GM19351 (cell line): ENCODE measurements at regions not wholly inside any gene's neighbourhood (a gene's known extent, or its start where the extent isn't known, plus 50 kb on each side); places are given as distances from the start of the nearest gene placed in this dataset.
"Not testable (repeated sequence)": the region's sequence is repeated elsewhere in the genome, so short reads cannot be mapped to it uniquely, and the experiment has no call there.

Experiments used
- ATAC-seq: cut with Tn5 transposase; IDR thresholded peaks from one replicate; pipeline ENCODE4 v1.9.1; 2021; ENCODE audit warnings: mild to moderate bottlenecking, moderate library complexity; ENCODE audit not compliant: unreplicated experiment

DNA sequence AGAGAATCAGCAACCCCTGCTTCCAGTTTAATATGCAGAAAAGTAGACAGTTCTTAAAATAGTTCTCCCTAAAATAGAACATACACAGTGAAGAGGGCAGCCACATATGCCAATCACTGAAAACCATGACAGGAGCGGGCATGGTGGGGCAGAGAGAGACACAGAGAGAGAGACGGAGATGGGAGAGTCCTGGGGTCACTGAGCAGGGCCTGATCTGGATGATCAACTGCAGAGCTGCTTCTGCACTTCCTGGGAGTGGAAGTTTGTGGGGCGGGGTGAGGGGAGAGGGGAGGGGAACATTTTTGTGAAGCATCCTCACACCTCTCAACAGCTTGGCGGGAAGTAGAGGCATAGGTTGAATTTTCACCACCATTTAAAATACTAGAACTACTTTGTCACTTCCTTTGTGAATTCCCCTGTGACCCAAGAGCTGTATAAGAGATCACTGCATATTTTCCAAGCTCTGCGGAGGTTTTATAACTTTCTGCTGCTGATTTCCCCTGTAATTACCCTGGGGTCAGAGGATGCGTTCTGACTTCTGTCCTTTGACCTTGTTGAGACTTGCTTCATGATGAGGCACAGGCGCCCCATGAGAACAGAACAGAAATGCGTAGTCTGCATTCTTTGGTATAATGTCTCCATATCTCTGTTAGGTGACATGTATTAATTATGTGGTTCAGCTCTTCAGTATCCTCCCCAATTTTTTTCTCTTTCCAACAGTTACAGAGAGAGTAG is 419.4 kb downstream of the BRD1 start:
- ATAC-seq = no peak

DNA sequence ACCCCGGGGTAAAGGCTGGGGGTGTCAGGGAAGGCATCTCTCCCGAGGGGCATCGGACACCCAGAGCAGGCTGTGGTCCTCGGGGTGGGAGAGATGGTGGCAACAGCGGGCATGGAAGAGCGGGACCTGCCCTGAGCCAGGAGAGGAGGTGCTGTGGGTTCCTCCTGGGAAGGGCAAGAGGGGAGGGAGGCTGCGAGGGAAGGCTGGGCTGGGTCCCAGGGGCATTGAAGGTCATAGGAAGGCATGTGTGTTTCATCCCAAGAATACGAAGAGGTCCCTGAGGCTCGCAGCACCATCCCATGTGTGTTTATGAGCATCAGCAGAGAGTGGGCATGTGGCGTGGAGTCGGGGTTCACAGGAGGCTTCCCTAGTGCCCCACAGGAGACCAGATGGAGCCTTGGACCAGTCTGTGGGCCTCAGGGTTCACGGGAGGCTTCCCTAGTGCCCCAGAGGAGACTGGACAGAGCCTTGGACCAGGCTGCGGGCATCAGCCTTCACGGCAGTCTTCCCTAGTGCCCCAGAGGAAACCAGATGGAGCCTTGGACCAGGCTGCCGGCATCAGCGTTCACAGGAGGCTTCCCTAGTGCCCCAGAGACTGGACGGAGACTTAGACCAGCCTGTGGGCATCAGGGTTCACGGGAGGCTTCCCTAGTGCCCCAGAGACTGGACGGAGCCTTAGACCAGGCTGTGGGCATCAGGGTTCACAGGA is 420.6 kb downstream of the BRD1 start:
- ATAC-seq = no peak

- ATAC-seq = no peak
Measured at GRCh38 chr22:49406047-49406650, 421.5 kb downstream of the BRD1 start.

- no peak for ATAC-seq
Measured at GRCh38 chr22:49405590-49405989, 422.1 kb downstream of the BRD1 start.

GRCh38 chr22:49404576-49405241 is 423.0 kb downstream of the BRD1 start:
- ATAC-seq = no peak

GRCh38 chr22:49404020-49404419 is 423.7 kb downstream of the BRD1 start:
- no peak for ATAC-seq

- no peak for ATAC-seq
Measured at GRCh38 chr22:49403102-49403501, 424.6 kb downstream of the BRD1 start.

DNA sequence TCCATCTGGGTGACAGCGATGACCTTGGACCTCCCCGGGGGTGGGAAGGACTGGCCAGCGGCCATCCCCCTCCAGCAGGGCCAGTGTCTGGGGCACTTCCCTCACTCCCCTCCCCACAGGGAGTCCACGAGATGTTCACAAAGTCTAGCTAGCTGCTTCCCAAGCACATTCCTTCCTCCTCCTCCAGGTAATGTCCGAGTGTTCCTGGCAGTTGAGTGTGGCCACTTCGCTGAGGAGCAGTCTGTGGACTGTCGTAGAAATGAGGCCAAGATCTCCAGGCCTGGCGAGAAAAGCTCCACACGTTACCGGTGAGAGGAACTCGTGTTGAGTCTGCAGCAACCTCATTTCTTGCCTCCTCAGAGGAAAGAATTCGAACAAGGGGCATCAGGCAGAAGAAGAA is 425.5 kb downstream of the BRD1 start:
- ATAC-seq = no peak

DNA sequence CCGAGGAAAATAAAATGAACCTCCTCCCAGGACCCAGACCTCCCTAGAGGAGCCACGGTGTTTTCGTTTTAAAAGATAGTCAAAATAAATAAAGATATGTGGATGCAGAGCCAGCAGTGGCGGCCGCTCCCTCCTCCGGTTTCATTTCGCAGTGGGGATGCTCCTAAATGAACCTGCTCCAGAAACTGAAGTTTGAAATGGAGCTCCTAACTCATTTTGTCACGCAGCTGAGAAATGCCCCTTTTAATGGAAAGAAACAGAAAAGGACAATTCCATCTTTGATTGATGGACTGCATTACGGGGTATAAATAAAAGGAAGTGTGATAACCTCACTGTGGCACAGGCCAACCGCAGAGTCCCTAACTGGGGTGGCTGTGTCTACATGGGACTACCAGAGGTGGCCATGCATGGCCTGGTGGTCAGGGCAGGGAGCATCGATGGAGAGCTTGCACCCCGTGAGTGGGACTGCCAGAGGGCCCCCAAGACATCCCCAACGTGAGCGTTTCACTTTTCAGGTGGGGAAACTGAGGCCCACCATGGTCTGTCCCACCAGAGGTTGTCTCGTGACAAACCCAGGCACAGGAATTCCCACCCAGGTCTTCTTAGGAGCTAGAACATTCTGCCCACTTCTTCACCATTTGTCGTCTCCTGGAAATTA is 426.6 kb downstream of the BRD1 start:
- ATAC-seq = no peak

- ATAC-seq = no peak
Measured at GRCh38 chr22:49400136-49400940, 427.3 kb downstream of the BRD1 start.

DNA sequence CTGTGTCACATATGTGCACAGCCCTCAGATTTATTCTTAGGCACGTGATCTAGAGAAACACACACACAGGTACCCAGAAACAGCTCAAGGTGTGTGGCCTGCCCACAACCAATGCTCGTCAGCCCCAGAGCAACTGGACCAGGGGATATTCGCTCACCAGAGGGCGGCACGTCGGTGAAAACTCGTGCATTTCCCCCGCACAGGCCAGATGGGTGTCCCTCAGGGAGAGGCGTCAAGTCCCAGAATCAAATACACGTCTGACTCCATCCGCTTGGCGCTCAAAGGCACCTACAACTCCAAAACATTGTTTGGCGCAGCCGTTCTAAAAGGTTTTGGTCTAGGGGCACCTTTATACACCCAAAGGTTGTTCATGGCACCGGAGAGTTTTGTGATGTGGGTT is 429.0 kb downstream of the BRD1 start:
- no peak for ATAC-seq

- ATAC-seq = no peak
Measured at GRCh38 chr22:49398115-49398514, 429.6 kb downstream of the BRD1 start.

- no peak for ATAC-seq
Measured at GRCh38 chr22:49396817-49397216, 430.9 kb downstream of the BRD1 start.

- ATAC-seq = no peak
Measured at GRCh38 chr22:49395617-49396016, 432.1 kb downstream of the BRD1 start.

DNA sequence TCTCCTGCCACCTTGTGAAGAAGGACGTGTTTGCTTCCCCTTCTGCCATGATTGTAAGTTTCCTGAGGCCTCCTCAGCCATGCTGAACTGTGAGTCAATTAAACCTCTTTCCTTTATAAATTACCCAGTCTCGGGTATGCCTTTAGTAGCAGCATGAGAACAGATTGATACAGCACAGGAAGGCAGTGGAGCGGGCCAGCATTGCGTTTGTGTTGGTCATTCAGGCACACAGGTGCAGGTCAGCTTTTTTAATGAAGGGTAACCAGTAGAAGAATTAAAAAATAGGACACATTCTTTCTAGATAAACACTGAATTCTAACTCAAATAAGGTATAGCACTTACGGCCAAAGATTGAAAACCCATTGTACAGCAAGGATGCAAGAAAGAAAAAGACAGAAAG is 432.6 kb downstream of the BRD1 start:
- ATAC-seq = not testable (repeated sequence)

DNA sequence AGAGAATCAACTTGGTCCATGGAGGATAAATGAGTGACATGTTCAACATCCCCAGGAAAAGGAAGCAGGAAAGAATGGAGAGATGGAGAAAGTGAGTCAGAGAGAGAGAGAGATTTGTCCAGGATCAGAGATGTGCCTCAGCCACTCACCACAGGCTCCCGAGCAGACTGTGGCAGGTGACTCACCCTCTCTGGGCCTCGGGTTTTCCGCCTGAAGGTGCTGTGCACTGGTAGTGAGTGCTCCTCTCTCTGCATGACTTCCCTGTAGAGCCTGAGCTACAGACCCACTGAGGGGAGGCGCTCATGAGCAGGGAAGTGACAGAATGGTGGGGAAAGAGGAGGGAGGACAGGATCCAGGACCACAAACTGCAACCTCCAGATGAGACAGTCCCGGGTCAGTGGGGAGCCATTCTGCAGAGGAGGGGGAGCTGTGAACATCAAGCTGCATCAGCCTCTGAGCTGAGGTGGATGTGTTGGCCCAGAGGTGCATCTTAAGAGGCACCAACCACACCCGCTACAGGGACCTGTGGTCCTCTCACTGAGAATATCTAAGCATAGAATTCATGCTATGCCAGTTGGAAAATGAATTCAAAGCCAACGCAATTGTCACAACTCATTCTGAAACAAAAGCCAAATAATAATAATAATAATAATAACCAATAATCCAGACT is 433.4 kb downstream of the BRD1 start:
- no peak for ATAC-seq

DNA sequence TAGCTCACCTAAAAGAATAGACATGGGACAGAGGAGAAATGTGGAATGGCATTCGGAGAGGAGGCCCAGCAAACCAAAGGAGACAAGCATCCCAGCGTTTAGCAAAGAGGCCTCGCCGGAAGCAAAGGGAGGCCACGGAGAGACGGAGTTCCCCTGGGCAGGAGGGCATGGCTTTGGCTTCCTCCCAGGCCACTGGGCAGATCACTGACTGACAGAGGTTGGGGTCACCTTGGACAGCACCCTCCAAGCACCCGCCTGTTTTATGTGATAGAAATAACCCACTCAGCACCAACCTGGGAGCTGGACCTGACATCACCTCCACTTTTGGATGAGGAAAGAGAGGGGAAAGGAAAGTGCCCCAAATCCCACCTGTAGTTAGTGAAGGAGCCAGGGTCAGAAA is 434.1 kb downstream of the BRD1 start:
- ATAC-seq = no peak

DNA sequence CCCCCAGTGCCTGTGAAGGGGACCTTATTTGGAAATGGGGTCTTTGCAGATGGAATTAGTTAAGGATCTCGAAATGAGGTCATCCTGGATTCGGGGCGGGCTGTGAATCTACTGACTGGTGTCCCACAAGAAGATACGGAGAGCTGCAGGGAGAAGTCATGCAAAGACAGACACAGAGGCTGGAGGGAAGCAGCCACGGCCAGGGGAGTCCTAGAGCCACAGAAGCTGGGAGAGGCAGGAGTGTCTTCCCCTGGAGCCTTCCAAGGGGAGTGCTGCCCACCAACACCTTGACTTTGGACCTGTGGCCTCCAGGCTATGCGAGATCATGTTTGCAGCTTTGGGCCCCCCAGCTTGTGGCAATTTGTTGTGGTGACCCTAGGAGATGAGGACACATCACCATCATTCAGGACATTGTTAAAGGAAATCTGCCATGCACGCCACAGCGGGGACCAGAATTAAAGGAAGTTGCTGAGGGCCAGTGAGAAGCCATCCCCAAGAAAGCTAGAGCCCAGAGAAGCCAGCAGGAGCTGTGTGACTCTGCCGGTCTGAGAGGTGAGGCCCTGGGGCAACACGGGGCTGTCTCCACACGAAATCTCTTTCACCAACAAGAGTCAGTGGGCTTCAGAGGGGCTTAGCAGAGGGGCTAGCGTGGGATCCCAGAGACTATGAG is 434.7 kb downstream of the BRD1 start:
- no peak for ATAC-seq

DNA sequence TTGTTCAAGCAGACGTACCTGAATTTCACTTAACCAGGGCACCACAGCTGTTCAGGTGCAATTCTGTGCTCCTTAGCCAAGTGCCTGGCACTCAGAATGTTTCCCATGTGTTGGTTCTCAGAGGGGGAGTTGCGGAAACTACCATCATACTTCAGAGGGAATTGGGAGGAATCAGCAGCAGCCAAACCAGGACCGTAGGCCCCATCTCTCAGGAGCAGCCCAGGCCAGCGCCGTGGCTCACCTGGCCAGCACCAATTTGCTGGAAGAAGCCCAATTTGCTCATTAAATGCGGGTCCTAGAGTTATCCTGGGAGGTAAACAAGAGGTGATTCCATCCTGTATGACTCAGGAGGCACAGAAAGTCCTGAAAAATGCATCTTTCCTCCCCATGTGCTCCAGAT is 435.4 kb downstream of the BRD1 start:
- no peak for ATAC-seq
